ENCODE measurements at regions not wholly inside any gene's neighbourhood (a gene's known extent, or its start where the extent isn't known, plus 50 kb on each side); places are given as distances from the start of the nearest gene placed in this dataset.

GRCh38 chr17:73800893-73801292 lies 156.6 kb upstream of the SDK2 start:
- peaks cover 5% of the 10 kb centered on the region for H3K36me3 Mint-ChIP-seq (ENCODE audit: unreplicated experiment)
- H3K4me3 Mint-ChIP-seq (ENCODE audit: unreplicated experiment): no peak overlapping the region
- peaks cover 4% of the 10 kb centered on the region for H3K9me3 Mint-ChIP-seq (ENCODE audit: unreplicated experiment)
- no peaks in the 10 kb centered on the region for H3K4me1 Mint-ChIP-seq (ENCODE audit: low read depth, unreplicated experiment)
- no peak for DNase-seq
- H3K27ac Mint-ChIP-seq (ENCODE audit: unreplicated experiment): no peak overlapping the region
- TF ChIP-seq CTCF (IDR thresholded peaks at IDR 0.05; ENCODE audit: partially characterized antibody, unreplicated experiment): no peak
- H3K27me3 Mint-ChIP-seq (ENCODE audit: unreplicated experiment): peaks cover 4% of the 10 kb centered on the region

DNA sequence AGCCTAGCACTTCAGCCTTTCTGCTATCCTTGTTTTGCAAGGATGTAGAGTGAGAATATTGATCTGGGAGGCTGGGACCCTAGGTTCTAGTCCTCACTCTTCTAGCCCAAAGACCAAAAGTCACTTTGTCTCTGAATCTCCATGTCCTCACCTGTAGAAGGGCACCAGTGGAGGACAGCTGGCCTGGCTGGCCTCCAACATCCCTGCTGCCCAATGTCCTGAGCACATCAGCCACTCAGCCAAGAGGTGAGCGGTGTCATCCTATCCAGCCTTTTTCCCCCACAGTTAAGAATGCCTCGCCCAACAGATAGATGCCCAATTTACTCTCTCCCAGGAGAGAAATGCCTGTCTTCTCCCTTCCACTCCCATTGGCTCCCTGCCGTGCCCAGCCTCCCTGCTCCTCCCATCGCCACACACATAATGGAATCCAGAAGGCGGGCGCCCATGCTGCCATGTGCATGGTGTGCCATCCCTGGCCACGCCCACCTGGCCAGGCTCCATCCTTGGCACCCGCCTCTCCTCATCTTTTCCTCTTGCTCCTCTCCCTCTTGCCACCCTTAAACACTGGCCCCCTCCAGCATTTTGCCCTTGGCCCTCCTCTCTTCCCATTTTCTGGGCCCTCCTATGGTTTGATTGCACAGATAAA lies 157.3 kb upstream of the SDK2 start:
- no peak for DNase-seq
- H3K27ac Mint-ChIP-seq (ENCODE audit: unreplicated experiment): no peak overlapping the region
- no peak for TF ChIP-seq CTCF (IDR thresholded peaks at IDR 0.05; ENCODE audit: partially characterized antibody, unreplicated experiment)
- H3K9me3 Mint-ChIP-seq (ENCODE audit: unreplicated experiment): peaks cover 4% of the 10 kb centered on the region
- peaks cover 6% of the 10 kb centered on the region for H3K36me3 Mint-ChIP-seq (ENCODE audit: unreplicated experiment)
- peaks cover 2% of the 10 kb centered on the region for H3K27me3 Mint-ChIP-seq (ENCODE audit: unreplicated experiment)
- H3K4me1 Mint-ChIP-seq (ENCODE audit: low read depth, unreplicated experiment): no peaks in the 10 kb centered on the region
- no peak overlapping the region for H3K4me3 Mint-ChIP-seq (ENCODE audit: unreplicated experiment)

GRCh38 chr17:73802314-73802713 lies 158.1 kb upstream of the SDK2 start:
- no peak for TF ChIP-seq CTCF (IDR thresholded peaks at IDR 0.05; ENCODE audit: partially characterized antibody, unreplicated experiment)

DNA sequence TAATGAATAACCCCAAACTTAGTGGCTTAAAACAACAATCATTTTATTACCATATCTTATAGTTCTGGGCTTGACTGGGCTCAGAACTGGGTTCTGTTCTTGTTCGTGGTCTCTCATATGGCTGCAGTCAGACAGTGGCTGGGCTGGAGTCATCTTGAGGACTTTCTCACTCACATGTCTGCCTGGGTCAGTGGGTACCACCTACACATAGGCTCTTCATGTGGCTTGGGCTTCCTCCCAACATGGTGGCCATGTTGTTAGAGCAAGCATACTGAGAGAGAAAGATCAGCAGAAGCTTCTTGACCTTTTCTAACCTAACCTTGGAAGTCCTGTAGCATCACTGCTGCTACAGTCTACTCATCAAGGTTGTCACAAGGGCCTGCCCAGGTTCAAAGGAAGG lies 158.6 kb upstream of the SDK2 start:
- no peak for DNase-seq
- Mint-ChIP-seq H3K36me3 (ENCODE audit: unreplicated experiment) (peaks cover 6% of the 10 kb centered on the region), H3K4me1 (ENCODE audit: low read depth, unreplicated experiment) (no peaks in the 10 kb centered on the region), H3K9me3 (ENCODE audit: unreplicated experiment) (peaks cover 4% of the 10 kb centered on the region), H3K27me3 (ENCODE audit: unreplicated experiment) (peaks cover 2% of the 10 kb centered on the region), H3K4me3 (ENCODE audit: unreplicated experiment) (no peak overlapping the region), H3K27ac (ENCODE audit: unreplicated experiment) (no peak overlapping the region)
- TF ChIP-seq CTCF (IDR thresholded peaks at IDR 0.05; ENCODE audit: partially characterized antibody, unreplicated experiment): no peak

More at GRCh38 chr17:73802314-73802713, 158.1 kb upstream of the SDK2 start:
- Mint-ChIP-seq H3K4me1 (ENCODE audit: low read depth, unreplicated experiment) (no peaks in the 10 kb centered on the region), H3K27me3 (ENCODE audit: unreplicated experiment) (peaks cover 2% of the 10 kb centered on the region), H3K4me3 (ENCODE audit: unreplicated experiment) (no peak overlapping the region), H3K36me3 (ENCODE audit: unreplicated experiment) (peaks cover 6% of the 10 kb centered on the region), H3K27ac (ENCODE audit: unreplicated experiment) (no peak overlapping the region), H3K9me3 (ENCODE audit: unreplicated experiment) (peaks cover 4% of the 10 kb centered on the region)
- no peak for DNase-seq

- peaks cover 2% of the 10 kb centered on the region for H3K27me3 Mint-ChIP-seq (ENCODE audit: unreplicated experiment)
- no peak for TF ChIP-seq CTCF (IDR thresholded peaks at IDR 0.05; ENCODE audit: partially characterized antibody, unreplicated experiment)
- H3K27ac Mint-ChIP-seq (ENCODE audit: unreplicated experiment): no peak overlapping the region
- DNase-seq: no peak
- peaks cover 4% of the 10 kb centered on the region for H3K9me3 Mint-ChIP-seq (ENCODE audit: unreplicated experiment)
- no peak overlapping the region for H3K4me3 Mint-ChIP-seq (ENCODE audit: unreplicated experiment)
- H3K4me1 Mint-ChIP-seq (ENCODE audit: low read depth, unreplicated experiment): no peaks in the 10 kb centered on the region
- peaks cover 6% of the 10 kb centered on the region for H3K36me3 Mint-ChIP-seq (ENCODE audit: unreplicated experiment)
These were observed 159.8 kb upstream of the SDK2 start for GRCh38 chr17:73803964-73804435.

Measured in glutamatergic neuron (in vitro differentiated cells).